H9 (cell line): ENCODE measurements at regions not wholly inside any gene's neighbourhood (a gene's known extent, or its start where the extent isn't known, plus 50 kb on each side); places are given as distances from the start of the nearest gene placed in this dataset.

Source experiments
- DNase-seq: peaks from one replicate; pipeline ENCODE4 v3.0.0-alpha.2; 2017
- H2AFZ ChIP-seq: one replicate; pipeline ENCODE4 v1.6.1; 2013; ENCODE audit warnings: mild to moderate bottlenecking, low read length, control low read depth, moderate library complexity
- H2AK5ac ChIP-seq: 2 replicates; pipeline ENCODE4 v1.6.1; 2013; ENCODE audit warnings: low read length, control low read depth, mixed read lengths; ENCODE audit not compliant: insufficient read length
- H2BK120ac ChIP-seq: one replicate; pipeline ENCODE4 v1.6.1; 2013; ENCODE audit warnings: low read depth, mild to moderate bottlenecking, low read length, control low read depth, inconsistent platforms; ENCODE audit not compliant: poor library complexity, severe bottlenecking
- H2BK12ac ChIP-seq: 2 replicates; pipeline ENCODE4 v1.6.1; 2013; ENCODE audit warnings: low read length, control low read depth, mixed read lengths, low read depth; ENCODE audit not compliant: insufficient read length
- H2BK15ac ChIP-seq: 2 replicates; pipeline ENCODE4 v1.6.1; 2013; ENCODE audit warnings: low read depth, low read length, control low read depth
- H2BK20ac ChIP-seq: one replicate; pipeline ENCODE4 v1.6.1; 2013; ENCODE audit warnings: low read depth, mild to moderate bottlenecking, low read length, control low read depth, inconsistent platforms; ENCODE audit not compliant: poor library complexity, severe bottlenecking
- H2BK5ac ChIP-seq: 2 replicates; pipeline ENCODE4 v1.6.1; 2013; ENCODE audit warnings: low read length, control low read depth, mixed read lengths; ENCODE audit not compliant: insufficient read length
- H3K14ac ChIP-seq: 2 replicates; pipeline ENCODE4 v1.6.1; 2013; ENCODE audit warnings: low read length, control low read depth; ENCODE audit not compliant: insufficient read depth
- H3K18ac ChIP-seq: 2 replicates; pipeline ENCODE4 v1.6.1; 2013; ENCODE audit warnings: low read depth, mild to moderate bottlenecking, mixed read lengths, low read length, control low read depth; ENCODE audit not compliant: insufficient read length
- H3K23ac ChIP-seq: 2 replicates; pipeline ENCODE4 v1.6.1; 2013; ENCODE audit warnings: low read length, control low read depth, mixed read lengths, low read depth; ENCODE audit not compliant: insufficient read length
- H3K23me2 ChIP-seq: 2 replicates; pipeline ENCODE4 v1.6.1; 2013; ENCODE audit warnings: low read depth, mild to moderate bottlenecking, mixed read lengths, low read length, control low read depth; ENCODE audit not compliant: insufficient read length, poor library complexity, severe bottlenecking
- H3K27ac ChIP-seq: 2 replicates; pipeline ENCODE4 v1.5.1; 2013; ENCODE audit warnings: low read length, control low read depth, mixed read lengths, low read depth; ENCODE audit not compliant: insufficient read length
- H3K27me3 ChIP-seq: 2 replicates; pipeline ENCODE4 v1.6.1; 2013; ENCODE audit warnings: low read length, control low read depth, inconsistent platforms; ENCODE audit not compliant: insufficient read depth
- H3K4ac ChIP-seq: 2 replicates; pipeline ENCODE4 v1.6.1; 2013; ENCODE audit warnings: low read depth, mild to moderate bottlenecking, control low read depth, inconsistent platforms, low read length, moderate library complexity
- H3K4me1 ChIP-seq: 2 replicates; pipeline ENCODE4 v1.6.1; 2013; ENCODE audit warnings: low read length, control low read depth, inconsistent platforms; ENCODE audit not compliant: insufficient read depth
- H3K4me2 ChIP-seq: 2 replicates; pipeline ENCODE4 v1.6.1; 2013; ENCODE audit warnings: low read length, control low read depth, mixed read lengths; ENCODE audit not compliant: insufficient read length, insufficient read depth
- H3K56ac ChIP-seq: 2 replicates; pipeline ENCODE4 v1.6.1; 2013; ENCODE audit warnings: low read depth, mild to moderate bottlenecking, mixed read lengths, low read length, control low read depth; ENCODE audit not compliant: insufficient read length
- H3K79me1 ChIP-seq: 2 replicates; pipeline ENCODE4 v1.6.1; 2013; ENCODE audit warnings: low read depth, mild to moderate bottlenecking, moderate library complexity, low read length, control low read depth, inconsistent platforms; ENCODE audit not compliant: insufficient read depth, poor library complexity, severe bottlenecking
- H3K79me2 ChIP-seq: 2 replicates; pipeline ENCODE4 v1.6.1; 2013; ENCODE audit warnings: low read length, control low read depth, inconsistent platforms; ENCODE audit not compliant: insufficient read depth
- H3K9ac ChIP-seq: 2 replicates; pipeline ENCODE4 v1.6.1; 2013; ENCODE audit warnings: low read length, control low read depth, mixed read lengths; ENCODE audit not compliant: insufficient read length; ENCODE audit errors: extremely low read depth
- H3K9me3 ChIP-seq: one replicate; pipeline ENCODE4 v1.6.1; 2013; ENCODE audit warnings: low read depth, low read length, inconsistent platforms; ENCODE audit not compliant: control insufficient read depth
- H3T11ph ChIP-seq: one replicate; pipeline ENCODE4 v1.6.1; 2013; ENCODE audit warnings: mild to moderate bottlenecking, low read length, control low read depth, inconsistent platforms
- H4K20me1 ChIP-seq: one replicate; pipeline ENCODE4 v1.6.1; 2013; ENCODE audit not compliant: control insufficient read depth, insufficient read length, insufficient read depth
- H4K5ac ChIP-seq: 2 replicates; pipeline ENCODE4 v1.6.1; 2013; ENCODE audit warnings: low read depth, mild to moderate bottlenecking, mixed read lengths, low read length, control low read depth; ENCODE audit not compliant: insufficient read length
- H4K8ac ChIP-seq: replicated peaks from 2 replicates; pipeline ENCODE4 v1.6.1; 2013; ENCODE audit warnings: low read length, control low read depth, mixed read lengths, low read depth; ENCODE audit not compliant: insufficient read length
- H4K91ac ChIP-seq: 2 replicates; pipeline ENCODE4 v1.6.1; 2013; ENCODE audit warnings: low read depth, mild to moderate bottlenecking, moderate library complexity, mixed read lengths, low read length, control low read depth; ENCODE audit not compliant: insufficient read length
- H3K27ac Mint-ChIP-seq, 3 experiments: 2 replicates in 2 of 3; 3 replicates in 1 of 3; pipeline ENCODE4 v1.8.0; 2020 to 2021; ENCODE audit warnings: mixed read lengths in 3 of 3, mild to moderate bottlenecking in 1 of 3, moderate library complexity in 1 of 3
- H3K27me3 Mint-ChIP-seq: 2 replicates; pipeline ENCODE4 v1.8.0; 2021; ENCODE audit warnings: low read depth, mild to moderate bottlenecking, moderate library complexity, mixed read lengths
- H3K36me3 Mint-ChIP-seq, 3 experiments: 2 replicates in 2 of 3; 3 replicates in 1 of 3; pipeline ENCODE4 v1.8.0; 2020 to 2021; ENCODE audit warnings: low read depth in 3 of 3, mixed read lengths in 3 of 3; ENCODE audit not compliant: insufficient read depth in 1 of 3
- H3K4me1 Mint-ChIP-seq, 2 experiments: 2 replicates each; pipeline ENCODE4 v1.8.0; 2020; ENCODE audit warnings: mixed read lengths in 2 of 2
- H3K4me3 Mint-ChIP-seq, 2 experiments: 2 replicates in 1 of 2; 3 replicates in 1 of 2; pipeline ENCODE4 v1.8.0; 2020 to 2021; ENCODE audit warnings: mild to moderate bottlenecking in 2 of 2, mixed read lengths in 2 of 2, moderate library complexity in 1 of 2
- H3K9me3 Mint-ChIP-seq, 2 experiments: 2 replicates in 1 of 2; 3 replicates in 1 of 2; pipeline ENCODE4 v1.8.0; 2020; ENCODE audit warnings: mild to moderate bottlenecking in 2 of 2, mixed read lengths in 2 of 2, moderate library complexity in 1 of 2
- WGBS: extraction: QIAGEN DNeasy Blood & Tissue Kit; methylation state at CpG from one replicate; pipeline ENCODE4 v1.1.7; 2013; ENCODE audit warnings: missing lambda C conversion rate, low lambda C conversion rate, mixed read lengths; ENCODE audit not compliant: insufficient read length; ENCODE audit errors: extremely low coverage; 5-methylcytosine and 5-hydroxymethylcytosine counted together
- TF ChIP-seq, protein P1 (sequence below): fragments of 200-600 bp; sonication (generic); conservative IDR thresholded peaks from 3 replicates; pipeline ENCODE4 v1.8.0; 2021; ENCODE audit warnings: antibody characterized with exemption, mild to moderate bottlenecking

DNA sequence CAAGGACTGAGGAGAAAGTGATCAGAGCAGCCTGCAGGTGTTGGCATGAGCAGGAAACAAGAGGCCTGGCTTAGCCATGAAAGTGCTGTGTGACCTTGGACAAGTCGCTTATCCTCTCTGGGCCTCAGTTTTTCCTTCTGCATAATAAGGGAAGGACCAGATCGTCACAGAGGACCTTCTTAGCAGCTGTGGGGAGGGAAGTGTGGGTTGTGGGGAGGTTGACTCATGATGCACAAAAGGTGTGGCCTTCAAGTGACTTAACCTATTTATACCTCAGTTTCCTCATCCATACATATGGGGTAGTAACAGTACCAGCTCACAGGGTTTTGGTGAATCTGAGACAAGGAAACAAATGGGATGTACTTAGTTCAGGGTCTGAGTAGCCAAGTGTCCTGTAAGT lies 658.8 kb downstream of the MATN1 start:
- Histone ChIP-seq H2BK5ac (no peak overlapping the region), H3K79me1 (no peaks in the 10 kb centered on the region), H4K8ac (no peak overlapping the region), H3K56ac (no peak overlapping the region), H3K9me3 (no peaks in the 10 kb centered on the region), H4K91ac (no peak overlapping the region), H3T11ph (no peak overlapping the region), H3K23ac (no peak overlapping the region), H3K9ac (no peak overlapping the region), H2BK15ac (no peak overlapping the region), H2BK20ac (no peak overlapping the region), H3K14ac (no peak overlapping the region), H3K18ac (no peak overlapping the region), H3K79me2 (no peaks in the 10 kb centered on the region), H4K20me1 (no peaks in the 10 kb centered on the region), H3K27ac (no peak overlapping the region), H2AK5ac (no peak overlapping the region), H2BK120ac (no peak overlapping the region), H3K23me2 (no peaks in the 10 kb centered on the region), H4K5ac (no peak overlapping the region), H3K4me1 (no peaks in the 10 kb centered on the region), H3K4ac (no peak overlapping the region), H2AFZ (no peak overlapping the region), H3K4me2 (no peak overlapping the region), H2BK12ac (no peak overlapping the region), H3K27me3 (no peaks in the 10 kb centered on the region)
- no peak for DNase-seq
- Mint-ChIP-seq H3K9me3 (0 out of 5 replicates have a peak, but pooled peaks cover 0 to 2% of the 10 kb centered on the region in 2 experiments), H3K4me3 (no peak overlapping the region), H3K27me3 (peaks cover 1% of the 10 kb centered on the region; the same call in 1 of the 2 replicates), H3K27ac (no peak overlapping the region), H3K36me3 (no peaks in the 10 kb centered on the region), H3K4me1 (0 out of 4 replicates have a peak, but pooled peaks cover 0 to 4% of the 10 kb centered on the region in 2 experiments)
- TF ChIP-seq, protein P1, sequence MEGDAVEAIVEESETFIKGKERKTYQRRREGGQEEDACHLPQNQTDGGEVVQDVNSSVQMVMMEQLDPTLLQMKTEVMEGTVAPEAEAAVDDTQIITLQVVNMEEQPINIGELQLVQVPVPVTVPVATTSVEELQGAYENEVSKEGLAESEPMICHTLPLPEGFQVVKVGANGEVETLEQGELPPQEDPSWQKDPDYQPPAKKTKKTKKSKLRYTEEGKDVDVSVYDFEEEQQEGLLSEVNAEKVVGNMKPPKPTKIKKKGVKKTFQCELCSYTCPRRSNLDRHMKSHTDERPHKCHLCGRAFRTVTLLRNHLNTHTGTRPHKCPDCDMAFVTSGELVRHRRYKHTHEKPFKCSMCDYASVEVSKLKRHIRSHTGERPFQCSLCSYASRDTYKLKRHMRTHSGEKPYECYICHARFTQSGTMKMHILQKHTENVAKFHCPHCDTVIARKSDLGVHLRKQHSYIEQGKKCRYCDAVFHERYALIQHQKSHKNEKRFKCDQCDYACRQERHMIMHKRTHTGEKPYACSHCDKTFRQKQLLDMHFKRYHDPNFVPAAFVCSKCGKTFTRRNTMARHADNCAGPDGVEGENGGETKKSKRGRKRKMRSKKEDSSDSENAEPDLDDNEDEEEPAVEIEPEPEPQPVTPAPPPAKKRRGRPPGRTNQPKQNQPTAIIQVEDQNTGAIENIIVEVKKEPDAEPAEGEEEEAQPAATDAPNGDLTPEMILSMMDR, result no peak
- no CpG with 5 or more reads among the region's 2 CpGs for WGBS
